Fibroblast of skin of left biceps (primary cell): ENCODE measurements at regions not wholly inside any gene's neighbourhood (a gene's known extent, or its start where the extent isn't known, plus 50 kb on each side); places are given as distances from the start of the nearest gene placed in this dataset.
"Not testable (repeated sequence)": the region's sequence is repeated elsewhere in the genome, so short reads cannot be mapped to it uniquely, and the experiment has no call there.

Experiments used
- DNase-seq, 2 experiments: peaks; one replicate each; pipeline ENCODE4 v3.0.0-alpha.2; 2013; ENCODE audit warnings: low read depth in 2 of 2

DNA sequence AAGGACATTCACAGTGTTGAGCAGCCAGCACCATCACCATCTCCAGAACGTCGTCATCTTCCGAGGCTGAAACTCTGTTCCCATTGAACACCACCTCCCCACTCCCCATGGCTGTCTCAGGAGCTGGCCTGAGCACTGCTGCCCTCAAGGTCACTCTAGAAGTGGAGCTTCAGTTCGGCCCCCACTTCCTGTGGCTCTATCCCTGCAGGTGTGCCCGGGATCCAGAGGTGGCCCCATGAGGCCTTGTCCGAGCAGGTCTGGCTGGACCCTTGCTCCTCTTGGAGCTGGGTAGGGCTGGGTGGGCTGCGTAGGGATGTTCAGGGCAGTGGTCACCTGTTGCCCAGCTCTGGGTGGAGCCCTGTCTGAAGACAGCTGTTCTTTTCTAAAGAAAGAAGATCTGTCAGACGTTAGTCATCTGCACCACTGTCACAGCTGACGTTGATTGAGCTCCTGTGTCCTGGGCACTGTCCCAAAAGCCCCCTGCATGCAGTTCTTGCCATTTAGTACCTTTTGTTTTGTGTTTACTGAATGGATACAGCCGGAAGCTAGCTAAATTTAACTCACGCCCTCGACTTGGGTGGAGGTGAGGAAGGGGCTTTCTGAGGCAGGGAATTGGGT lies 75.5 kb upstream of the CLDN5 start:
- DNase-seq = no peak

GRCh38 chr22:19603346-19603745 lies 79.1 kb upstream of the CLDN5 start:
- not testable (repeated sequence) for DNase-seq

GRCh38 chr22:19603767-19604166 lies 79.6 kb upstream of the CLDN5 start:
- no peak for DNase-seq

- no peak for DNase-seq
These were observed 80.6 kb upstream of the CLDN5 start for GRCh38 chr22:19604711-19605268.

- no peak for DNase-seq
These were observed 81.5 kb upstream of the CLDN5 start for GRCh38 chr22:19605508-19606331.

DNA sequence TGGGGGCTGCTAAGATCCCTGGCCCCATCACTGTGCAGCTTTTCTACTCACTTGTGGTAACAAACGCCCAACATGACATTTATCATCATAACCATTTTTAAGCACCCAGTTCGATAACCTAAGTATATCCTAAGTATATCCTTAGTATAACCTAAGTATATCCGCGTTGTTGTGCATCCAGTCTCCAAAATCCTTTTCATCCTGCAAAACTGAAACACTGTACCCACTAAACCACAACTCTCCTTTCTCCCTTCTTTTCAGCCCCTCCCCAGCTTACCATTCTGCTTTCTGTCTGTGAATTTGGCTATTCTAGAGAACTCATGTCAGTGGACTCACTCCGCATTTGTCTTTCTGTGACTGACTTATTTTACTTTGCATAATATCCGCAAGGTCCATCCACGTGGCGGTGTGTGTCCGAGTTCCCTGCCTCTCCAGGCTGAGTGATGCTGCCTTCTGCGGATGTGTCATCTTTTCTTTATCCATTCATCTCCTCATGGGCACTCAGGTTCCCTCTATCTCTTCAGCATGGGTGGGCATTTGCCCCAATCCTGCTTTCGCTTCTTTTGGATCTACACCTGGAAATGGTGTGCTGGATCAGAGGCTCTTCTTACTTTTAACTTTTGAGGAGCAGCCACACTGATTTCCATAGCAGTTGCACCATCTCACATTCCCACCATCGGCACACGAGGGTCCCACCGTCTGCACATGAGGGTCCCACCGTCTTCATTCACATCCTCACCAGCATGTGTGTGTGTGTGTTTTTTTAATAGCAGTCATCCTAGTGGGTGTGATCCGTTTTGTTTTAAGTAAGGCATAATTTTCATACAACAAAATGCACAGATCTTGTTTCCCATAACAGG lies 82.4 kb upstream of the CLDN5 start:
- DNase-seq = no peak

DNA sequence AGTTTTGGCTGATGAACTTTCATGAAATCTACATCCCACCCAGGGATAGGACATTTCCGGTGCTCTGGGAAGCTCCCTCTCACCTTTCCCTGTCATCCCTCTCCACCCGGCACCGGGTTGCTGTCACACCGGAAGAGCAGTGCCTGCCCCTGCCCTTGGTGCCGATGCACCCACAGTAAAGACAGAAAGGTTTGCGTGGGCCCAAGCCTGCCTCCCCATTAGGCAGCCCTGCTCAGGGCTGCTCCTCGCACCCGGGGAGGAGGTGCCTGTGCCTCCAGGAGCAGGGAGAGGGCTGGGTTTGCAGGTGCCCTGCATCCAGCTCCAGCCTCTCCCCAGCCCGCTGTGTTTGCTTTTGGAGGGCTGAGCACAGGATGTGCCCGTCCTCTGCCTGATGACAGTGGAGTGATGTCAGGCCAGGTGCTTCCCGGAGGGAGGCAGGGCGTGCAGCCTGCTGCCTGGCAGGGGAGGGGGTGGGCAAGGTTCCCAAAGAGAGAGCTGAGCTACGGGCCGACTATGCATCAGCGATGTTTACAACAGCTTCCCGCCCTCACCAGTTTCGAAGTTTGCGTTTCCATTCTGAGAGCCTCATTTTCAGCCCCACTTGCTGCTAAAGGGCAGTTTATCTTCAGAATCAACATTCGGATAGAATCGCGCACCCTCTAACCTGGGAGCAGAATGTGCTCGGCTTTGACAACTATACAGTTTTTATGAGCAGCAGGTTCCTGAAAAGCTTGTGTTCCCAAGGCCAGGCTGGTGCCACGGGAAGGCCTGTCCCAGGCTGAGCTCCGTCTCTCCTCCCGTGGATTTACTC lies 83.2 kb upstream of the CLDN5 start:
- no peak for DNase-seq

- no peak for DNase-seq
These were observed 83.9 kb upstream of the CLDN5 start for GRCh38 chr22:19608003-19608690.

- not testable (repeated sequence) for DNase-seq
These were observed 85.5 kb upstream of the CLDN5 start for GRCh38 chr22:19609753-19610152.

DNA sequence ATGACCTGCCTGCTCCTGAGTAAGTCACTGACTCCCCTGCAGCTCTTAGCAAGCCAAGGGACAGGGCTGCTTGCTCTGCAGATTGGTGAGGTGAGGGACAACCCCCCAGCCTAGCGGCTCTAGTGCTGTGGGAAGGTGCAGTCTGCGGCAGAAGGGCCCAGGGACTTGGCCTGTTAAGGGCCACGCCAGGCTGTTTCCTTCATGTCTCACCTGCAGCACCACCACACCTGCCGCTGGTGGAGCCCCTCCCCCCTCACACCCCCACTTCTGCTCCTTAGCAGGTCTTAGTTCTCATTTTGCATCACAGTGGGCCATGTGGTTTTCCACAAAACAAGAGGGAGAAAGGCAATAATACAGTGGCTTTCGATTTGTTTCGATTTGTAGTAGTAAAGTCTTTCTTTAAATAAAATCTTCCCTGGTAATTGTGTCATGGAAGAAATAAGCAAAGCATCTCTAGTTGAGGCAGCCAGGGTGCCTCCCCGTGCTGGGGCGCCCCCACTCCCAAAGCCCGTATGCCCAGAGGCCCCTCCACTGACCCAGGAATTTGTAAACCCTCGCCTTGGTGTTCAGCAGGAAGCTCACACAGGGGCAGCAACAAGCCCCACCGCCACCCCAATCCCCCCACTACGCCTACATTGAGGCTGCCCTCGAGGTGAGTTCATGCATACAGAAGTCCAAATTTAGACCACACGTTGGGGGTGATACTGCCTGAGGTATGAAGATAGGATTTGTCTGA lies 86.5 kb upstream of the CLDN5 start:
- no peak for DNase-seq

GRCh38 chr22:19611590-19611989 lies 87.4 kb upstream of the CLDN5 start:
- no peak for DNase-seq

GRCh38 chr22:19612866-19613572 lies 88.8 kb upstream of the CLDN5 start:
- no peak for DNase-seq

DNA sequence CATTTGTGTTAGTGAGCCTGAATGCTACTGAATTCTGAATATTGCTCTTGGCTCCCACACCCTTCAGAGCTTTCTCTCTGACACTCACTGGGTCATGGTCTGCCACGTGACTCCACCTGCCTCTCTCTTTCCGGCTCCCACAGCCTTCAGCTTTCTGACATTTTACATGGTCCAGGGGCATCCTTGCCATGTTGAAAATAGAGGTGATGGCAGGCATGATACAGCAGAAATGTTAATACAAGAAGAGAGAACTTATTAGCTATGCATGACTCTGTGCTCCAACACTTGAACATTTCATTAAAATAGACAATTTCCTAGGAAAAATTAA lies 90.3 kb upstream of the CLDN5 start:
- DNase-seq = no peak

DNA sequence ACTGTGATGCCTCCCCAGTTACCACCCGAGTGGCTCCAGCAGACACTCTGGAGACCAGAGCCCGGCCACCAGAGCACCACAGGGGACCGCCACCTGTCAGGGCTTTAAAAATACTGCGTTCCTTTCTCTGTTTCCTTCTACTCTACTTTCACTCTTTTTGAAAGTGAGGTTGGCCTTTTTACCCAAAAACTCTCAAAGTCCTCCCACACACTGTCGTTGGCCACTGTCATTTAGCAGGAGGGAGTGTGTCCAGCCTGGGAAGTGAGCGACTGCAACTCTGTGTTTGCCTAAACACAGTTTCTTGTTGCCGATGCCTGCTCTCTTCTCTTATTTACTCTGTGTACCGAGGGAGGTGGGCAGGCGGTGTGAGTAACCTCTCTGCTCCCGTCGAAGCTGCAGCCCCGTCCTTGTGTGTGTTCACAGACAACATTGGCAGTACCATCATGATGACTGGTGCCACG lies 90.8 kb upstream of the CLDN5 start:
- DNase-seq = no peak

GRCh38 chr22:19615867-19616581 lies 91.8 kb upstream of the CLDN5 start:
- DNase-seq = no peak

DNA sequence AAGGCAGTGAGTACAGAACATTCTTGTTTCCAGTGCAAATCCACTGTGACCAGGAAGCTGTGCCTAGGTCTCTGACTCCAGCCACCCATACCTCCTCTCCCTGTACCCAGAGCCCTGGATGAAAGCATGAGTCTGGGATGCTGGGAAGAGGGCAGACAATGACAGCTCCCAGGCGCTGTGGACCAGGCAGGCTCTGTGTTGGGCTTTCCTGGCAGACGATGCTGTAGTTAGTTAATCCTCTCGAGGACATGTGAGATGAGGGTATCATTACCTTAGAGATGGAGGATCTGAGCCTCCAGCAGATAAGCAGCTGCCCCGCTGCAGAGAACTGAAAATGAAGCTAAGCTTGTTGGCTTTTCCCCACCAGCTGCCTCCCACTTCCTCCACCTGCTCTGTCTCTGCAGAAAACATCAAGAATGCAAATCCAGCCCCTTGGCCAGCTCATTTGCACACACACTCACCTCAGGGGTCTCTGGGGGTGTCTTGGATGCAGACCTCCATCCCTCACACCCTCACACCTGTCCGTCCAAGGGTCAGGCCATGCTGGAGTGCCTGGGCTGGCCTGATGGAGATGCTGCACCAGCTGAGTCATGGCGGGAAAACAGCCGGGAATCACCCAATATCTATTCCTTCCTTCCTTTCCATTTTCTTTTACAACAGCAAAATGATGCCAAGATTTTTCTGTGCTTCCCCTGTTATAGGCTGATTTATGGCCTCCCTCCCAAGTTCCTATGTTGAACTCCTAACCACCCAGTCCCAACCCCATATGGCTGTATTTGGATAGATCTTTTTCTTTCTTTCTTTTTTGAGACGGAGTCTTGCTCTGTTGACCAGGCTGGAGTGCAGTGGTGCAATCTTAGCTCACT lies 94.9 kb upstream of the SEPTIN5 start:
- DNase-seq = no peak

- DNase-seq = no peak
These were observed 93.4 kb upstream of the SEPTIN5 start for GRCh38 chr22:19620742-19621371.
